Fibroblast of lung (primary cell): ENCODE measurements at regions not wholly inside any gene's neighbourhood (a gene's known extent, or its start where the extent isn't known, plus 50 kb on each side); places are given as distances from the start of the nearest gene placed in this dataset.

Experiments used
- EZH2 ChIP-seq: IDR thresholded peaks from 2 replicates; pipeline ENCODE4 v1.5.1; 2012; ENCODE audit warnings: low read length, control low read depth, mild to moderate bottlenecking; ENCODE audit errors: missing control alignments
- TF ChIP-seq, protein P1 (sequence below), 2 donors: IDR thresholded peaks in 1 of 2; conservative IDR thresholded peaks in 1 of 2; 1 replicate in 1 of 2; 2 replicates in 1 of 2; pipeline ENCODE4 v1.5.1; 2011 to 2012; ENCODE audit warnings: low read length in 2 of 2, control low read depth in 1 of 2, inconsistent platforms in 1 of 2, low read depth in 1 of 2, mild to moderate bottlenecking in 1 of 2

DNA sequence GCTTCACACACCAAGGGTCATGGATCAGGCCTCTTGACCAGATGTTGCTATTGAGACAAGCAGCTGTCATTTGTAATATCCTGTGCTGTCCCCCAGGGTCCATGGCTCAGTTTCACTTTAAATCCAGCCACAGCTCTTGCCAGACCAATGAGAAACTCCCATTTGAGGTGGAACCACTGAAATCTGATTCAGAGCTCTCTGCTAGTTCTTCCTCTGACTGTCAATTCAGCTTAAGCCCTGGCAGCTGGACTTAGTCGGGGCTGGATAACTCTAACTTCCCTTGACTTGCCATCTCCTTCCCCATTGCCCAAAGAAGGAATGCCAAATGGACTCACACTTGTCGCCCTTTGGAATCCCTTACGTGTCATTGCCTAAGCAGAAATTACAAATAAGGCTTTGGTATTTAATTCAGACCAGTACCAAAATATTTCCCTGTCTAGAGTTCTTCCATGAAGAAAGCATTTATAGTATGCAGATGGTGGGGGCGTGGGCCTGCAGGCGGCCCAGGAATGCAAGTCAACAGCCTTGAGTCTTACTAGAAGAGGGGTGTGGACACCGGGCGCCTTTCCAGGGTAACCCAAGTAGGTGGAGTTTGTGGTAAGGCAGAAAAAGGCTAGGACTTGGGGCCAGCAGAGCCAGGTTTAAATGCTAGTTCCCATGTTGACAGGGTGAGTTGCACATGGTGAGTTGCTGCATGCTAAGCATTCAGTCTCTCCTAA, 96.9 kb upstream of the TMPO start:
- TF ChIP-seq EZH2: no peak
- TF ChIP-seq, protein P1, sequence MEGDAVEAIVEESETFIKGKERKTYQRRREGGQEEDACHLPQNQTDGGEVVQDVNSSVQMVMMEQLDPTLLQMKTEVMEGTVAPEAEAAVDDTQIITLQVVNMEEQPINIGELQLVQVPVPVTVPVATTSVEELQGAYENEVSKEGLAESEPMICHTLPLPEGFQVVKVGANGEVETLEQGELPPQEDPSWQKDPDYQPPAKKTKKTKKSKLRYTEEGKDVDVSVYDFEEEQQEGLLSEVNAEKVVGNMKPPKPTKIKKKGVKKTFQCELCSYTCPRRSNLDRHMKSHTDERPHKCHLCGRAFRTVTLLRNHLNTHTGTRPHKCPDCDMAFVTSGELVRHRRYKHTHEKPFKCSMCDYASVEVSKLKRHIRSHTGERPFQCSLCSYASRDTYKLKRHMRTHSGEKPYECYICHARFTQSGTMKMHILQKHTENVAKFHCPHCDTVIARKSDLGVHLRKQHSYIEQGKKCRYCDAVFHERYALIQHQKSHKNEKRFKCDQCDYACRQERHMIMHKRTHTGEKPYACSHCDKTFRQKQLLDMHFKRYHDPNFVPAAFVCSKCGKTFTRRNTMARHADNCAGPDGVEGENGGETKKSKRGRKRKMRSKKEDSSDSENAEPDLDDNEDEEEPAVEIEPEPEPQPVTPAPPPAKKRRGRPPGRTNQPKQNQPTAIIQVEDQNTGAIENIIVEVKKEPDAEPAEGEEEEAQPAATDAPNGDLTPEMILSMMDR (conservative IDR thresholded peaks at IDR 0.05 in 1 of 2, IDR thresholded peaks at IDR 0.05 in 1 of 2; ENCODE audit: low read depth in 1 of 2, low read length in 2 of 2): no peak
